GM23248 (cell line): ENCODE measurements at regions not wholly inside any gene's neighbourhood (a gene's known extent, or its start where the extent isn't known, plus 50 kb on each side); places are given as distances from the start of the nearest gene placed in this dataset.

Source experiments
- EZH2 ChIP-seq: fragments of 200-600 bp; sonication (generic); IDR thresholded peaks from 2 replicates; pipeline ENCODE4 v1.6.1; 2018; ENCODE audit warnings: antibody characterized with exemption, mild to moderate bottlenecking; ENCODE audit not compliant: insufficient read depth, poor library complexity, severe bottlenecking
- EZH2phosphoT487 ChIP-seq: fragments of 200-600 bp; sonication (generic); IDR thresholded peaks from 2 replicates; pipeline ENCODE4 v1.6.1; 2018; ENCODE audit warnings: antibody characterized with exemption, moderate library complexity, mild to moderate bottlenecking, low read depth; ENCODE audit not compliant: insufficient read depth

GRCh38 chr2:144227427-144228105, 292.4 kb downstream of the ZEB2 start:
- TF ChIP-seq EZH2 (no peak), EZH2phosphoT487 (no peak)
